Stimulated activated naive CD4-positive, alpha-beta T cell (primary cell): ENCODE measurements at regions not wholly inside any gene's neighbourhood (a gene's known extent, or its start where the extent isn't known, plus 50 kb on each side); places are given as distances from the start of the nearest gene placed in this dataset.

ENCODE experiments used
- DNase-seq, 6 experiments: peaks; one replicate each; lab custom pipeline; 2025; lab: John Stamatoyannopoulos, UW

DNA sequence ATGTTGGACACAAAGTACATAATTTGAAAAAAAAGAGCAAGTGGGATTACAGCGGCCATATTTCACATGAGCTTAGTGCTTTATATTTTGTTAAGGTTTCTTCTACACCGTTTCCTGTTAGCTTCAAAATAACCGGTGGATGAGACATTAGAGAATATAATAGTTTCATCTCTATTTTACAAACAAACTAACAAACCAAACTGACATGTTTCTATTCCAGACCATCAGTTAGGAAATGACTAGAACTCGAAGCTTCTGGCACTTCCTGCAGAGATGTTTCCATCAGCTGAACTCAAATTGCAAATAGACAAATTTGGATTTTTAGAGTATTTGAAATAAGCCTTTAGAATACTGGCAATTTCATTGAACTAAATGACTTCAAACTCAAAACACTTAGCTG is 86.5 kb downstream of the MTRR start:
- DNase-seq, result no peak

GRCh38 chr5:7957329-7957728 is 88.4 kb downstream of the MTRR start:
- DNase-seq, result no peak

- no peak for DNase-seq
These were observed 91.2 kb downstream of the MTRR start for GRCh38 chr5:7960142-7960541.

GRCh38 chr5:7961540-7961939 is 92.6 kb downstream of the MTRR start:
- no peak for DNase-seq

DNA sequence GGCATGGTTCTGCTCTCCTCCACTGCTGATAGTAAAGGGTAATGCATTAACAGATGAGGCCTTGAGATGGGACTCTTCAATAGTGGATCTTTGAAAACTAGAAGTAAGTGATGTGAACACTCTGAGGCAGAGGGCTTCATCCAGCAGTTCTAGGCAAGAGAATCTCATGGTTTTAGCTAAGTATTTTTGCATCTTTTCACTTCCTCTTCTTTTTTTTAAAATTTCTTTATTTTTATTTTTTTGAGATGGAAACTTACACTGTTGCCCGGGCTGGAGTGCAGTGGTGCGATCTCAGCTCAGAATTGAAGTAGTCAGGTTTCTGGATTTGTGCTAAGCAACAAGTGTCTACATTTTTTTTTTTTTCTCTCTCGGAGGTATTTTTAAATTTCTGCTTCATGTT is 101.9 kb downstream of the MTRR start:
- DNase-seq, result no peak

- DNase-seq, result no peak
These were observed 107.7 kb downstream of the MTRR start for GRCh38 chr5:7976411-7977190.

DNA sequence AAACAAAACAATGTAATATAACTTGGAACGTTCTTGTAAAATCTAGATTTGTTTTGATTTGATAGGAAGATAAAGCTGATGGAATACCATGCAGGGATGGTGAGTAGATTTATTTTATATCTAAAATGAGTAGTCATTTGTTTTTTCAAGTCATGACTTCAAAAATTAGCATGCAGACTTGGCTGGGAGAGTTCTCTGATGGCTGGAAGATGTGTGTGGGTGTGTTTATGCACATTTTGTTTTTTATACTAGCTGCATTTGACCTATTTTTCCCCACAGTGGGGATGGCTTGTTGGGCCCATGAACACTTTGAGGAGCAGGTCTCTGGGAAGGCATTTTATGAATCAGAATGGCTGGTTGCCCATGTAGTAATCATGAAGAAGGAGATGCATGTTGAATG is 109.2 kb downstream of the MTRR start:
- DNase-seq, result no peak

- DNase-seq, result no peak
These were observed 110.0 kb downstream of the MTRR start for GRCh38 chr5:7978991-7979390.

- no peak for DNase-seq
These were observed 111.9 kb downstream of the MTRR start for GRCh38 chr5:7980881-7981280.

GRCh38 chr5:7983433-7983832 is 114.5 kb downstream of the MTRR start:
- no peak for DNase-seq

- DNase-seq, result no peak
These were observed 122.3 kb downstream of the MTRR start for GRCh38 chr5:7991125-7991821.

GRCh38 chr5:7995688-7996294 is 126.8 kb downstream of the MTRR start:
- DNase-seq, result no peak

DNA sequence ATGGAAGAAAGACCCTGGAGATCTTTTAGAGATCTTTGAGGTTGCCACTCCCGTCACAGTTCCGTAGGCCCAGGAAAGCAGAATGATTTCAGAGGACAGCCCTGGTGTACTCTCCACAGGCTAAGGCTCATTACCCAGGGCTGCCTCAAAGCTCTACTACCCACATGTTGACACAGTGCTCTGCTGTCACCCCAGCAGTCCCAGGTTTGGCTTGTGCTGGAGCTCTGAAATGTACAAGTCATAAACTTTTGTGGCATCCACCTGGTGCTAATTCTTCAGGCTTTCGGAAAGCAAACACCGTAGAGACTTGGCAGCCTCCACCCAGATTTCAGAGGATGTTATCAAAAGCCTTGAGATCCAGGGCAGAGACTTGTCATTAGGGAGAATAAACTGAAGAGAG is 136.5 kb downstream of the MTRR start:
- no peak for DNase-seq

DNA sequence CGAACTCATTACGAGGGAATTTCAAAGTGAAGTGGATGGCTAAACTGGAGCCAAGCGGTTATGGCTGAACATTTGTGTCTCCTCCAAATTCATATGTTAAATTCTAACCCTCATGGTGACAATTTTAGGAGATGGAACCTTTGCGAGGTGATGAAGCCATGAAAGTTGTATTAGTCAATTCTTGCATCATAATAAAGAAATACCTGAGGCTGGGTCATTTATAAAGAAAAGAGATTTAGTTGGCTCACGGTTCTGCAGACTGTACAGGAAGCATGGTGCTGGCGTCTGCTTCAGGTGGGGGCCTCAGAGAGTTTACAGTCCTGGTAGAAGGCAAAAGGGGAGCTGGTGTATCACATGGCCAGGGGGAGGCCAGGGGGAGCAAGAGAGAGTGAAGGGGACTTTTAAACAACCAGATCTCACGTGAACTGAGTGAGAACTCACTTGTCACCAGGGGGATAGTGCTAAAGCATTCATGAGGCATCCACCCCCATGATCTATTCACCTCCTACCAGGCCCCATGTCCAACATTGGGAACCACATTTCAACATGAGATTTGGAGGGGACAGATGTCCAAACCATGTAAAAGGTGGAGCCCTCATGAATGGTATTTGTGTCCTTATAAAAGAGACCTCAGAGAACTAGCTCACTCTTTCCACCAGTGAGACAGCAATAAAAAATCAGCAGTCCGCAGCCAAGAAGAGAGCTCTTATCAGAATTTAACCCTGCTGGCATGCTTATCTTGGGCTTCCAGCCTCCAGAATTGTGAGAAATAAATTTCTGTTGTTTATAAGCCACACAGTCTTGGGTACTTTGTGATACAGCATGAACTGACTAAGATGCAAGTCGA is 143.4 kb downstream of the MTRR start:
- DNase-seq, result no peak

- DNase-seq, result no peak
These were observed 145.2 kb downstream of the MTRR start for GRCh38 chr5:8013948-8014710.

GRCh38 chr5:8019719-8020218 is 150.8 kb downstream of the MTRR start:
- DNase-seq, result no peak

- no peak for DNase-seq
These were observed 152.0 kb downstream of the MTRR start for GRCh38 chr5:8020861-8021514.

- no peak for DNase-seq
These were observed 159.3 kb downstream of the MTRR start for GRCh38 chr5:8028243-8028642.

DNA sequence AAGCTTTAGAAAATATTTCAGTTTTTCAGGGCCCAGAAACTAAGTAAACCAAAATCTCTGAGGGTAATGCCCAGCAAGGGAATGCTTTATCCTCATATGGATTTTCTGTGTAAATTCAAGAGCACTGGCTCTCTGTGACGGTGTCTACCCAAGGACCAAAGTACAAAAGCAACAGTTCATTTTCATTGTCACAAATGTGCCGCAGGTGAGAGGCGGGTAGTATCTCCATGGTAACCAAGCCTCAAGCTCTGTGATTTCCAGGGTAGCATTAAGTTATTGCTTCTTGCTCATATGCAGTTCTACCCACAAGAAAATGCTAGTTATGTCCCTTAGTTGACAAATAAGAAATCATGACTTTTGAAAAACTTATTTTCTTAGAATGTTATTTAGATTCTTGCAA is 164.3 kb downstream of the MTRR start:
- DNase-seq, result no peak

- no peak for DNase-seq
These were observed 165.9 kb downstream of the MTRR start for GRCh38 chr5:8034852-8035251.

GRCh38 chr5:8048920-8049319 is 180.0 kb downstream of the MTRR start:
- no peak for DNase-seq
